Gastroesophageal sphincter (tissue), 4 donors: ENCODE measurements at regions not wholly inside any gene's neighbourhood (a gene's known extent, or its start where the extent isn't known, plus 50 kb on each side); places are given as distances from the start of the nearest gene placed in this dataset.

ENCODE experiments used
- ATAC-seq: fragments of 150-250 bp; one replicate; pipeline ENCODE4 v1.9.1; 2016; ENCODE audit warnings: mild to moderate bottlenecking, moderate library complexity
- H3K27ac ChIP-seq, 4 donors: fragments of 200-600 bp; sonication (generic) in 3 of 4; 1 replicate in 3 of 4; 2 replicates in 1 of 4; pipeline ENCODE4 v1.5.1; 2016 to 2019
- H3K27me3 ChIP-seq: fragments of 200-600 bp; sonication (generic); one replicate; pipeline ENCODE4 v1.5.1; 2019
- H3K36me3 ChIP-seq, 2 donors: fragments of 200-600 bp; sonication (generic); one replicate each; pipeline ENCODE4 v1.5.1; 2019; ENCODE audit warnings: control low read depth in 1 of 2
- H3K4me1 ChIP-seq, 3 donors: fragments of 200-600 bp; sonication (generic); 1 replicate in 2 of 3; 2 replicates in 1 of 3; pipeline ENCODE4 v1.5.1; 2016 to 2019; ENCODE audit warnings: control low read depth in 2 of 3
- H3K4me3 ChIP-seq, 2 donors: fragments of 200-600 bp; sonication (generic); one replicate each; pipeline ENCODE4 v1.5.1; 2019; ENCODE audit warnings: mild to moderate bottlenecking in 1 of 2, moderate library complexity in 1 of 2
- H3K9me3 ChIP-seq, 3 donors: fragments of 200-600 bp; sonication (generic); one replicate each; pipeline ENCODE4 v1.5.1; 2017 to 2019; ENCODE audit warnings: control low read depth in 2 of 3
- CTCF ChIP-seq, 4 experiments: fragments of 200-600 bp in 2 of 4; fragments of 450-650 bp in 2 of 4; sonication (generic) in 1 of 4; IDR thresholded peaks; one replicate each; pipeline ENCODE4 v1.5.1; 2017 to 2019; ENCODE audit warnings: antibody characterized with exemption in 4 of 4, mild to moderate bottlenecking in 2 of 4, moderate library complexity in 2 of 4
- EP300 ChIP-seq: sonication (generic); formaldehyde crosslinking; IDR thresholded peaks from one replicate; pipeline ENCODE4 v1.6.1; 2017; ENCODE audit warnings: antibody characterized with exemption, mild to moderate bottlenecking
- POLR2A ChIP-seq, 2 donors: fragments of 450-650 bp; IDR thresholded peaks; one replicate each; pipeline ENCODE4 v1.6.1; 2017; ENCODE audit warnings: antibody characterized with exemption in 2 of 2, mild to moderate bottlenecking in 2 of 2, moderate library complexity in 1 of 2
- POLR2AphosphoS5 ChIP-seq: sonication (generic); formaldehyde crosslinking; IDR thresholded peaks from one replicate; pipeline ENCODE4 v1.6.1; 2017; ENCODE audit warnings: antibody characterized with exemption
- WGBS, 2 donors: methylation state at CpG; one replicate each; pipeline ENCODE4 v1.1.5; 2018; ENCODE audit warnings: low coverage in 1 of 2; 5-methylcytosine and 5-hydroxymethylcytosine counted together

GRCh38 chr4:17174751-17175150, 276.3 kb upstream of the LDB2 start:
- no peaks in the 10 kb centered on the region for H3K9me3 ChIP-seq
- H3K4me3 ChIP-seq: no peak overlapping the region
- no peaks in the 10 kb centered on the region for H3K27me3 ChIP-seq
- H3K4me1 ChIP-seq: no peaks in the 10 kb centered on the region
- TF ChIP-seq EP300 (no peak), POLR2AphosphoS5 (no peak), CTCF (IDR thresholded peaks at IDR 0.05) (no peak), POLR2A (IDR thresholded peaks at IDR 0.05) (no peak)
- no peak overlapping the region for H3K27ac ChIP-seq
- no peaks in the 10 kb centered on the region for H3K36me3 ChIP-seq
- no peak for ATAC-seq

GRCh38 chr4:17173300-17173699, 274.9 kb upstream of the LDB2 start:
- WGBS, 2 donors: 69 to 80% methylated on average over 1 to 5 of the region's 5 CpGs
- Histone ChIP-seq H3K4me3 (no peak overlapping the region), H3K9me3 (no peaks in the 10 kb centered on the region), H3K4me1 (peaks cover 0 to 9% (median 0%) of the 10 kb centered on the region in 3 donors), H3K27ac (no peak overlapping the region), H3K27me3 (no peaks in the 10 kb centered on the region), H3K36me3 (no peaks in the 10 kb centered on the region)
- no peak for TF ChIP-seq CTCF (IDR thresholded peaks at IDR 0.05)
- TF ChIP-seq POLR2AphosphoS5: no peak
- no peak for TF ChIP-seq POLR2A (IDR thresholded peaks at IDR 0.05)
- TF ChIP-seq EP300: no peak
- ATAC-seq: no peak

- peaks cover 0 to 14% (median 0%) of the 10 kb centered on the region in 3 donors for H3K4me1 ChIP-seq
- no peak overlapping the region for H3K27ac ChIP-seq
Observed at GRCh38 chr4:17170131-17170530, 271.7 kb upstream of the LDB2 start.

GRCh38 chr4:17169699-17170098, 271.3 kb upstream of the LDB2 start:
- no peak for ATAC-seq
- H3K36me3 ChIP-seq: no peaks in the 10 kb centered on the region
- H3K4me3 ChIP-seq: no peak overlapping the region
- TF ChIP-seq CTCF (IDR thresholded peaks at IDR 0.05) (no peak), POLR2A (IDR thresholded peaks at IDR 0.05) (no peak), EP300 (no peak), POLR2AphosphoS5 (no peak)
- no peaks in the 10 kb centered on the region for H3K27me3 ChIP-seq
- 91 to 94% methylated on average over 1 of the region's 1 CpG for WGBS, 2 donors
- H3K27ac ChIP-seq: no peak overlapping the region
- H3K9me3 ChIP-seq: no peaks in the 10 kb centered on the region
- peaks cover 0 to 14% (median 0%) of the 10 kb centered on the region in 3 donors for H3K4me1 ChIP-seq

More at GRCh38 chr4:17170131-17170530, 271.7 kb upstream of the LDB2 start:
- H3K4me3 ChIP-seq: no peak overlapping the region
- no peaks in the 10 kb centered on the region for H3K9me3 ChIP-seq
- H3K27me3 ChIP-seq: no peaks in the 10 kb centered on the region
- 56 to 65% methylated on average over 2 of the region's 2 CpGs for WGBS, 2 donors
- no peaks in the 10 kb centered on the region for H3K36me3 ChIP-seq
- ATAC-seq: no peak
- TF ChIP-seq POLR2AphosphoS5: no peak
- no peak for TF ChIP-seq POLR2A (IDR thresholded peaks at IDR 0.05)
- TF ChIP-seq EP300: no peak
- TF ChIP-seq CTCF (IDR thresholded peaks at IDR 0.05): no peak

GRCh38 chr4:17168571-17168970, 270.1 kb upstream of the LDB2 start:
- no peak for ATAC-seq
- H3K4me1 ChIP-seq: peaks cover 0 to 14% (median 0%) of the 10 kb centered on the region in 3 donors
- TF ChIP-seq EP300: no peak
- TF ChIP-seq CTCF (IDR thresholded peaks at IDR 0.05): no peak
- TF ChIP-seq POLR2A (IDR thresholded peaks at IDR 0.05): no peak
- TF ChIP-seq POLR2AphosphoS5: no peak
- H3K27me3 ChIP-seq: no peaks in the 10 kb centered on the region
- 27% methylated on average over 1 of the region's 1 CpG for WGBS, 2 donors
- no peaks in the 10 kb centered on the region for H3K36me3 ChIP-seq
- no peaks in the 10 kb centered on the region for H3K9me3 ChIP-seq
- no peak overlapping the region for H3K4me3 ChIP-seq
- no peak overlapping the region for H3K27ac ChIP-seq
